ENCODE measurements at regions not wholly inside any gene's neighbourhood (a gene's known extent, or its start where the extent isn't known, plus 50 kb on each side); places are given as distances from the start of the nearest gene placed in this dataset.

DNA sequence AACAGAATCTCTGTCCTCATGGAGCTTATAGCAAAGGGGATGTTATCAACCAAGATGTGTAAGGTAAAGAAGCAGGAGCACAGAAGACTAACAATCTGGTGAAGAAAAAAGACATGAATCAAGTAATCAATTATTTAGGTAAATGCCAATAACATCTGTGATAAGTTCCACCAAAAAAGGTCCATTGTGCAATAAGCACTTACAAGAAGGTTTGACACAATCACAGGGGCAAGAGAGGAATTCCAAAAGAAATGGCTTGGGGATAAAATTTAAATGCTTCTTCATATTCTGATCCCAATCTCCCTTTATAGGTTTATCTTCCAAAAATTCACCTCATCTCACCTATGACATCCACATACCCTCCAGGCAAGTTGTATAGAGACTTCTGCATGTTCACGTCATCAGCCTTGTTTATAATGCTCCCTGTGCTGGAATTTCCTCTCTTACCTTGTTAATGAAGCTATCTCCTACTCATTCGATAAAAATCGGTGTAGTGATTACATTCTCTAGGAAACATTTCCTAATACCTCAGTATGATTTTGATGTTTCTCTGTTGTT lies 53.6 kb upstream of the DPT start:
- DNase-seq = no peak

GRCh38 chr1:168783458-168784210 lies 54.6 kb upstream of the DPT start:
- DNase-seq = no peak

GRCh38 chr1:168786476-168787330 lies 57.7 kb upstream of the DPT start:
- no peak for DNase-seq

GRCh38 chr1:168788258-168788657 lies 59.3 kb upstream of the DPT start:
- DNase-seq = no peak

- DNase-seq = no peak
Measured at GRCh38 chr1:168789501-168789900, 60.5 kb upstream of the DPT start.

DNA sequence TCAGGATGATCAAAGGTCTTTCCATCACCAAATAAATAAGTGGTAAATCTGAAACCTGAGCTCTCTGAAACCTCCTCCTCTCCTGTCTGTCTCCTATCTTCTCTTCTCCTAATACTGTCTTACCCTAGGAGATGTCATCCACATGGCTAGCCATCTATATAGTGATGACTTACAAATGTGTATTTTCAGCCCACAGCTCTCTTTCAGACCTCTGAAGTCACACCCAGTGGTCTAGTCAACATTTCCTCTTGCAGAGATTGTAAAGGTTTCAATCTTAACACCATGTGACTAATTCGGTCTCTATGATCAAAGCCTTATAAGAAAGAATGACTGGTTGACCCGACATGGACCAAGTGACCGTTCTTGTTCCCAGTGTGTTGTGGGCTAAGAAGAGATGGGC lies 63.1 kb upstream of the DPT start:
- DNase-seq = no peak

- DNase-seq = no peak
Measured at GRCh38 chr1:168792592-168793125, 63.7 kb upstream of the DPT start.

DNA sequence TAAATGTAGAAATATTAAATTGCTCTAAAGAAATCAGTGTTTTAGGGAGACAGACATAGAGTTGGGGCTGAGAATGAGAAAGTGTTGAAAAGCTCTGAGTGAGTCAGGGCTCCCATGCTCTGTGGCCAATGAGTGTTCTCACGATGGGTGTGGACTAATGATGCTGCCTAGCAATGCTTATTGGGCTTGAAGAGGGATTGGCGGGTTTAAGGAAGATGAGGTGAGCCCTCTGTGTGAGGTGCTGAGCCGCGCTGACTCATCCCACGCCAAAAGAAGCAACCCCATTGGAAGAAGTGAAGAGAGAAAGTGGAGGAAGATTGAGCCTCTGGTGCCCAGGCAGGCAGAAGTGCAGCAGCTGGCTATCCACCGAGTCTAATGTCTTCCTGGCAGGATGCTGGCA lies 65.1 kb upstream of the DPT start:
- DNase-seq = no peak

GRCh38 chr1:168795681-168796080 lies 66.7 kb upstream of the DPT start:
- DNase-seq = no peak

DNA sequence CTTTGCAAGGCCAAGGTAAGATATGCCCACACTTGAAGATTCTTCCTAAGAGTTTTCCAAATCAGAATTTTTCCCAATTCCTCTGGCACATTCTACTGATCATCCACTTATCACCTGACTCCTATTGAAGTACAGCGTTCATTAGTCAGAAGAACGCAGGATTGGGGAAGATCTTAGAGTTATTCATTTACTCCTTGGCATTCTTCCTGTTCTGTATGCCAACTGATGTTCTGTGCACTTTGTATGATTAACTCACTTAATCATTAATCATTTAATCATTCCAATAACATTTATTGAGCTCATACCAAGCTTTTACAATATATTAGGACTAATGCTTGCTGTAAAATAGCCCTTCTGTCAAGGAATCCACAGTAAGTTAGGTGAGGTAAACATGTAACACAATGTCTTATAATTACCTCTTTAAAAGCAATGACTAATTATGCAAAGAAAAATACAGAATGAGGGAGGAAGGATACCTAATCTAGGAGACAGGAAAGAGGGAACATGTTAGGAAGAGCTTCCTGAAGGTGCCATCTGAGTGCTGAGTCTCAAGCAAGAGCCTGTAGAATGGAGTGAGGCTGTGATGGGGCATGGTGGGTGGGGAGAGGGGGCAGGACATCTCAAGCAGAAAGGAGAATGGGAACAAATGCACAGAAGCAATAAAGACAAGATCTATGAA lies 71.1 kb upstream of the DPT start:
- DNase-seq = no peak

- no peak for DNase-seq
Measured at GRCh38 chr1:168801032-168801745, 72.2 kb upstream of the DPT start.

DNA sequence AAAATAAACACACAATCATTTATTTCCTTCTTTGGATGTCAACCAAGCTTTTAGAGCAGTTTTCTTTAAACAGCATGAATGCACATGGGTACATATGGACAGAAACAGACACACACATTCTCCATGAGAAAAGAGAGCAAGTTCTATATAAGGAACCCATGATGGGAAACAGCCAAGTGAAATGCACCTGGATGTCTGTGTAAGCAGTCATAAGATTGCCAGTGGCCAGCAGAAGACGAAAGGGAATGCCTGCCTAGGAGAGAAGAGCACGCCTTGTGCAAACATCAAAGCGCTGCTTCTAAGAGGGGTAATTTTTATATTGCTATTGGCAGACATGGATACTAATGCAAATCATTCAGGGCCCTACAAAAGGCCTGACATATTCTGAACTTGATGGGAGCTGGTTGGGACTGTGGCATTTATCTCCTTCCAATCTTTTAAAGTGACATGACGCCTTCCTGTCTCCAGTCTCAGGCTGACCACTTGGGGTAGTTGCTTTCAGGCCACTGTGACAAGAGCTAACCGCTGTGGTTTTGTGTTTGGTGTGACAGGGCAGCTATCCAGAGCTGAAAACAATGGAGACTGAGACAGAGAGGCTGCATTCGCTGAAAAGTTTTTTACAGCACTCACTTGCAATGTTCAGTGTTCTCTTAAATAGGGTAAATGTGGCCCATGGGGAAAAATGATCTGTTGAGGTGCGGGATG lies 75.0 kb upstream of the DPT start:
- peak in 29 of 56 donors; percentile 1 to 52 (median 9) for DNase-seq

GRCh38 chr1:168806952-168807351 lies 77.9 kb upstream of the DPT start:
- DNase-seq = no peak

DNA sequence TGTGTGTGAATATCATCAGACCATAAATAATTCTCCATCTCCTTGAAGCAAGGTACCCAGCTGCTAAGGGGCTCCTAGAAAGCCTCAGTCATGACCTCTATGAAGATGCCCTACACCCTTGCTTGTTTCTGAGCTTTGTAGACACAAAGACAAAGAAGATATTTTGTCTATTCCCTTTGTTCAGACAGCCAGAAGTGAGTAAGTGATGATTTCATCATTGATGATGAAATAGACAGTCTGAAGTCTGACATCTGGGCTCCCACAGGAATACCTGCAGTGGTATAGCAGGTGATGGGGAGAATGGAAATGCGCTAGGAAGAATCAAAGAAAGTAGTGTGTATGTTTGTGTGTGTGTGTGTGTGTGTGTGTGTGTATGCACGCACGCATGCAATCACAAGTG lies 82.2 kb upstream of the DPT start:
- DNase-seq = no peak

DNA sequence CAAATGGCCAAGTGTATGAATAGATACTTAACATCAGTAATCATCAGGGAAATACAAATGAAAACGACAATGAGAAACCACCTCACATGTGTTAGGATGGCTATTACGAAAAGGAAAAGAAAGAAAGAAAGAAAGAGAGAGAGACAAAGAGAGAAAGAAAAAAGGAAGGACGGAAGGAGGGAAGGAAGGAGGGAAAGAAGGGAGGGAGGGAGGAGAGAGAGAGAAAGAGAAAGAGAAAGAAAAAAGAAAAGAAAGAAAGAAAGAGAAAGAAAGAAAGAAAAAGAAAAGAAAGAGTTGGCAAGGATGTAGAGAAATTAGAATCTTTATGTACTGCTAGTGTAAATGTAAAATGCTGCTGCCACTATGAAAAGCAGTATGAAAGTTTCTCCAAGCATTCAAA lies 90.7 kb upstream of the DPT start:
- DNase-seq = no peak

GRCh38 chr1:168821434-168821833 lies 92.4 kb upstream of the DPT start:
- DNase-seq = no peak

DNA sequence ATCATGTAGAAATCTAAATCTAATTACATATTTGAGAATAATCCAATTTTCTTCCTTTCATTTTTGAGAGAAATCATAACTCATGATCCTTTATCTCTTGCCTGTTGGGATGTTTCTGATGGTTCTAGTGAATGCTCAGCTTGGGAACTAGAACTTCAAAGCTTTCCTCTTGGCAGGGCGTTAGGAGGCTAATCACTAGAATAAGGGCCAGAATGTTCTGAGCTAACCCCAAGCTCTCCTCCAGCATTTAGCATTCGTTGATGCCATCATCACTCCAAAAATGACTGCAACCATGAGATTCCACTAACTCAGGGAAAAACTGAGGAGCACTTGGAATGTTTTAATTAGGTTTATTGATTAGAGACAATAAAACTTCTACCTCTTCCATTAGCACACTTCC lies 93.9 kb upstream of the DPT start:
- no peak for DNase-seq

DNA sequence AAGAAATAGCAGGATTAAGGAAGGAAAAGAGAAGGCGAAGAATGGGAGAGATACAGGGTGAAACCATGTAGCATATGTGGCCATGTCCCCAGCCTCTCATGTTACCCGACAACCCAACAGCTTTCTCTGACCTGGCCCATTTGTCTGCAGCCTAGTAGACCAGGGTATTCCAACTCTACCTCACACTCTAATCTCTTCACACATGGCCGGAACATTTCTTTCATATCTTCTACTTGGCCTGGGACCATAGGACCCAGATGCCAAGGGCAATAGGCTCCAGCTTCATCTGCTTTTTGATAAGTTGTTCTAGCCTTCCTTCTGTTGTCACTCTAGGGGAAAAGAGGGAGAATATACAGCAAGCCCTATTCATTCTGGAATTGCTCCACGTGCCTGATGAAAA lies 95.0 kb upstream of the DPT start:
- DNase-seq = no peak

DNA sequence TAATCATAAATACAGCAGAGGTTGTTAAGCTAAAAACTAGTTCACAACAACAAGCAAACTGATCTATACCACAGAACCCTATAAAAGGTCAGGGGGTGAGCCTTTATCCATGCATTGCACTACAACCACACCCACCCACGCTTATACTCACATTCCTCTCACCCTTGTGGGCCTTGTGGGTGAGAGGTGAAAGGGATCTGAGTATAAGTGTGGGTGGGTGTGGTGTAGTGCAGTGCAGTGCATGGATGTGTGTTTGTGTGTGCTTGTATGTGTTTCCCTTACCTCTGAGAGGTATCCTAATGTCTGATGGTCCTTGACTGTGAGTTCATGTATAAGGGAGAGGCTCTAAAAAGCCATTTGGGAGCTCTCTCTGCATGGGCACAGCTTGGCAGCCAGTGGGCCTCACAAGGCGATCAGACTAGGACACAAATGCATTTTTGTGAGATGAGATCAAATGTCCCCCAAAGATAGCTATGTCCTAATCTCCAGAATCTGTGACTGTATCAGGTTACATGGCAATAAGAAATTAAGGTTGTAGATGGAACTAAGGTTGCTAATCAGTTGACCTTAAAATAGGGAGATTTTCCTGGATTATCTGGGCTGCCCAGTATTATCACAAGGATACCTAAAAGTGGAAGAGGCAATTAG lies 95.5 kb upstream of the DPT start:
- DNase-seq = no peak

GRCh38 chr1:168825129-168825528 lies 96.1 kb upstream of the DPT start:
- no peak for DNase-seq
